H9 (cell line): ENCODE measurements at regions not wholly inside any gene's neighbourhood (a gene's known extent, or its start where the extent isn't known, plus 50 kb on each side); places are given as distances from the start of the nearest gene placed in this dataset.

Source experiments
- DNase-seq: peaks from one replicate; pipeline ENCODE4 v3.0.0-alpha.2; 2017
- H2AFZ ChIP-seq: one replicate; pipeline ENCODE4 v1.6.1; 2013; ENCODE audit warnings: mild to moderate bottlenecking, low read length, control low read depth, moderate library complexity
- H2AK5ac ChIP-seq: 2 replicates; pipeline ENCODE4 v1.6.1; 2013; ENCODE audit warnings: low read length, control low read depth, mixed read lengths; ENCODE audit not compliant: insufficient read length
- H2BK120ac ChIP-seq: one replicate; pipeline ENCODE4 v1.6.1; 2013; ENCODE audit warnings: low read depth, mild to moderate bottlenecking, low read length, control low read depth, inconsistent platforms; ENCODE audit not compliant: poor library complexity, severe bottlenecking
- H2BK12ac ChIP-seq: 2 replicates; pipeline ENCODE4 v1.6.1; 2013; ENCODE audit warnings: low read length, control low read depth, mixed read lengths, low read depth; ENCODE audit not compliant: insufficient read length
- H2BK15ac ChIP-seq: 2 replicates; pipeline ENCODE4 v1.6.1; 2013; ENCODE audit warnings: low read depth, low read length, control low read depth
- H2BK20ac ChIP-seq: one replicate; pipeline ENCODE4 v1.6.1; 2013; ENCODE audit warnings: low read depth, mild to moderate bottlenecking, low read length, control low read depth, inconsistent platforms; ENCODE audit not compliant: poor library complexity, severe bottlenecking
- H2BK5ac ChIP-seq: 2 replicates; pipeline ENCODE4 v1.6.1; 2013; ENCODE audit warnings: low read length, control low read depth, mixed read lengths; ENCODE audit not compliant: insufficient read length
- H3K14ac ChIP-seq: 2 replicates; pipeline ENCODE4 v1.6.1; 2013; ENCODE audit warnings: low read length, control low read depth; ENCODE audit not compliant: insufficient read depth
- H3K18ac ChIP-seq: 2 replicates; pipeline ENCODE4 v1.6.1; 2013; ENCODE audit warnings: low read depth, mild to moderate bottlenecking, mixed read lengths, low read length, control low read depth; ENCODE audit not compliant: insufficient read length
- H3K23ac ChIP-seq: 2 replicates; pipeline ENCODE4 v1.6.1; 2013; ENCODE audit warnings: low read length, control low read depth, mixed read lengths, low read depth; ENCODE audit not compliant: insufficient read length
- H3K23me2 ChIP-seq: 2 replicates; pipeline ENCODE4 v1.6.1; 2013; ENCODE audit warnings: low read depth, mild to moderate bottlenecking, mixed read lengths, low read length, control low read depth; ENCODE audit not compliant: insufficient read length, poor library complexity, severe bottlenecking
- H3K27ac ChIP-seq: 2 replicates; pipeline ENCODE4 v1.5.1; 2013; ENCODE audit warnings: low read length, control low read depth, mixed read lengths, low read depth; ENCODE audit not compliant: insufficient read length
- H3K27me3 ChIP-seq: 2 replicates; pipeline ENCODE4 v1.6.1; 2013; ENCODE audit warnings: low read length, control low read depth, inconsistent platforms; ENCODE audit not compliant: insufficient read depth
- H3K4ac ChIP-seq: 2 replicates; pipeline ENCODE4 v1.6.1; 2013; ENCODE audit warnings: low read depth, mild to moderate bottlenecking, control low read depth, inconsistent platforms, low read length, moderate library complexity
- H3K4me1 ChIP-seq: 2 replicates; pipeline ENCODE4 v1.6.1; 2013; ENCODE audit warnings: low read length, control low read depth, inconsistent platforms; ENCODE audit not compliant: insufficient read depth
- H3K4me2 ChIP-seq: 2 replicates; pipeline ENCODE4 v1.6.1; 2013; ENCODE audit warnings: low read length, control low read depth, mixed read lengths; ENCODE audit not compliant: insufficient read length, insufficient read depth
- H3K56ac ChIP-seq: 2 replicates; pipeline ENCODE4 v1.6.1; 2013; ENCODE audit warnings: low read depth, mild to moderate bottlenecking, mixed read lengths, low read length, control low read depth; ENCODE audit not compliant: insufficient read length
- H3K79me1 ChIP-seq: 2 replicates; pipeline ENCODE4 v1.6.1; 2013; ENCODE audit warnings: low read depth, mild to moderate bottlenecking, moderate library complexity, low read length, control low read depth, inconsistent platforms; ENCODE audit not compliant: insufficient read depth, poor library complexity, severe bottlenecking
- H3K79me2 ChIP-seq: 2 replicates; pipeline ENCODE4 v1.6.1; 2013; ENCODE audit warnings: low read length, control low read depth, inconsistent platforms; ENCODE audit not compliant: insufficient read depth
- H3K9ac ChIP-seq: 2 replicates; pipeline ENCODE4 v1.6.1; 2013; ENCODE audit warnings: low read length, control low read depth, mixed read lengths; ENCODE audit not compliant: insufficient read length; ENCODE audit errors: extremely low read depth
- H3K9me3 ChIP-seq: one replicate; pipeline ENCODE4 v1.6.1; 2013; ENCODE audit warnings: low read depth, low read length, inconsistent platforms; ENCODE audit not compliant: control insufficient read depth
- H3T11ph ChIP-seq: one replicate; pipeline ENCODE4 v1.6.1; 2013; ENCODE audit warnings: mild to moderate bottlenecking, low read length, control low read depth, inconsistent platforms
- H4K20me1 ChIP-seq: one replicate; pipeline ENCODE4 v1.6.1; 2013; ENCODE audit not compliant: control insufficient read depth, insufficient read length, insufficient read depth
- H4K5ac ChIP-seq: 2 replicates; pipeline ENCODE4 v1.6.1; 2013; ENCODE audit warnings: low read depth, mild to moderate bottlenecking, mixed read lengths, low read length, control low read depth; ENCODE audit not compliant: insufficient read length
- H4K8ac ChIP-seq: replicated peaks from 2 replicates; pipeline ENCODE4 v1.6.1; 2013; ENCODE audit warnings: low read length, control low read depth, mixed read lengths, low read depth; ENCODE audit not compliant: insufficient read length
- H4K91ac ChIP-seq: 2 replicates; pipeline ENCODE4 v1.6.1; 2013; ENCODE audit warnings: low read depth, mild to moderate bottlenecking, moderate library complexity, mixed read lengths, low read length, control low read depth; ENCODE audit not compliant: insufficient read length
- H3K27ac Mint-ChIP-seq, 3 experiments: 2 replicates in 2 of 3; 3 replicates in 1 of 3; pipeline ENCODE4 v1.8.0; 2020 to 2021; ENCODE audit warnings: mixed read lengths in 3 of 3, mild to moderate bottlenecking in 1 of 3, moderate library complexity in 1 of 3
- H3K27me3 Mint-ChIP-seq: 2 replicates; pipeline ENCODE4 v1.8.0; 2021; ENCODE audit warnings: low read depth, mild to moderate bottlenecking, moderate library complexity, mixed read lengths
- H3K36me3 Mint-ChIP-seq, 3 experiments: 2 replicates in 2 of 3; 3 replicates in 1 of 3; pipeline ENCODE4 v1.8.0; 2020 to 2021; ENCODE audit warnings: low read depth in 3 of 3, mixed read lengths in 3 of 3; ENCODE audit not compliant: insufficient read depth in 1 of 3
- H3K4me1 Mint-ChIP-seq, 2 experiments: 2 replicates each; pipeline ENCODE4 v1.8.0; 2020; ENCODE audit warnings: mixed read lengths in 2 of 2
- H3K4me3 Mint-ChIP-seq, 2 experiments: 2 replicates in 1 of 2; 3 replicates in 1 of 2; pipeline ENCODE4 v1.8.0; 2020 to 2021; ENCODE audit warnings: mild to moderate bottlenecking in 2 of 2, mixed read lengths in 2 of 2, moderate library complexity in 1 of 2
- H3K9me3 Mint-ChIP-seq, 2 experiments: 2 replicates in 1 of 2; 3 replicates in 1 of 2; pipeline ENCODE4 v1.8.0; 2020; ENCODE audit warnings: mild to moderate bottlenecking in 2 of 2, mixed read lengths in 2 of 2, moderate library complexity in 1 of 2
- CTCF ChIP-seq: fragments of 200-600 bp; sonication (generic); conservative IDR thresholded peaks from 3 replicates; pipeline ENCODE4 v1.8.0; 2021; ENCODE audit warnings: antibody characterized with exemption, mild to moderate bottlenecking
- WGBS: extraction: QIAGEN DNeasy Blood & Tissue Kit; methylation state at CpG from one replicate; pipeline ENCODE4 v1.1.7; 2013; ENCODE audit warnings: missing lambda C conversion rate, low lambda C conversion rate, mixed read lengths; ENCODE audit not compliant: insufficient read length; ENCODE audit errors: extremely low coverage; 5-methylcytosine and 5-hydroxymethylcytosine counted together

GRCh38 chr2:36290306-36290856 lies 65.2 kb upstream of the CRIM1 start:
- Histone ChIP-seq H2BK20ac (no peak overlapping the region), H2AK5ac (no peak overlapping the region), H2BK12ac (no peak overlapping the region), H3K23ac (no peak overlapping the region), H3K4me2 (no peak overlapping the region), H3K56ac (no peak overlapping the region), H2BK5ac (no peak overlapping the region), H4K20me1 (no peaks in the 10 kb centered on the region), H3K9ac (no peak overlapping the region), H3K23me2 (no peaks in the 10 kb centered on the region), H3K14ac (no peak overlapping the region), H4K91ac (no peak overlapping the region), H3K27me3 (no peaks in the 10 kb centered on the region), H3K4me1 (no peaks in the 10 kb centered on the region), H2BK120ac (no peak overlapping the region), H3K79me1 (no peaks in the 10 kb centered on the region), H4K8ac (no peak overlapping the region), H3K27ac (no peak overlapping the region), H3K9me3 (no peaks in the 10 kb centered on the region), H2BK15ac (no peak overlapping the region), H3K79me2 (no peaks in the 10 kb centered on the region), H2AFZ (no peak overlapping the region), H3K18ac (no peak overlapping the region), H3K4ac (no peak overlapping the region), H4K5ac (no peak overlapping the region), H3T11ph (no peak overlapping the region)
- Mint-ChIP-seq H3K9me3 (no peaks in the 10 kb centered on the region; a peak in 3 of 5 replicates), H3K4me3 (no peak overlapping the region), H3K4me1 (peaks cover 3 to 8% of the 10 kb centered on the region in 2 experiments; a peak in 2 of 4 replicates), H3K27ac (no peak overlapping the region), H3K36me3 (no peaks in the 10 kb centered on the region; a peak in 1 of 7 replicates), H3K27me3 (no peaks in the 10 kb centered on the region)
- DNase-seq: no peak
- TF ChIP-seq CTCF: no peak
- WGBS: no CpG with 5 or more reads among the region's 6 CpGs
